Adrenal gland (tissue), 5 donors: ENCODE measurements at regions not wholly inside any gene's neighbourhood (a gene's known extent, or its start where the extent isn't known, plus 50 kb on each side); places are given as distances from the start of the nearest gene placed in this dataset.
"Not testable (repeated sequence)": the region's sequence is repeated elsewhere in the genome, so short reads cannot be mapped to it uniquely, and the experiment has no call there.

Experiments used
- CTCF ChIP-seq, 6 experiments: fragments of 450-650 bp in 4 of 6; fragments of 200-600 bp in 2 of 6; sonication (generic) in 1 of 6; IDR thresholded peaks; 1 replicate in 5 of 6; 2 replicates in 1 of 6; pipeline versions ENCODE4 v1.5.1 to v1.8.0; 2016 to 2021; ENCODE audit warnings: antibody characterized with exemption in 6 of 6, mild to moderate bottlenecking in 2 of 6, moderate library complexity in 1 of 6
- POLR2A ChIP-seq, 2 donors: fragments of 450-650 bp; IDR thresholded peaks; one replicate each; pipeline ENCODE4 v1.6.1; 2017; ENCODE audit warnings: antibody characterized with exemption in 2 of 2, mild to moderate bottlenecking in 2 of 2, moderate library complexity in 1 of 2
- donor health status: DM: no; HTN: no; CAD: no.

DNA sequence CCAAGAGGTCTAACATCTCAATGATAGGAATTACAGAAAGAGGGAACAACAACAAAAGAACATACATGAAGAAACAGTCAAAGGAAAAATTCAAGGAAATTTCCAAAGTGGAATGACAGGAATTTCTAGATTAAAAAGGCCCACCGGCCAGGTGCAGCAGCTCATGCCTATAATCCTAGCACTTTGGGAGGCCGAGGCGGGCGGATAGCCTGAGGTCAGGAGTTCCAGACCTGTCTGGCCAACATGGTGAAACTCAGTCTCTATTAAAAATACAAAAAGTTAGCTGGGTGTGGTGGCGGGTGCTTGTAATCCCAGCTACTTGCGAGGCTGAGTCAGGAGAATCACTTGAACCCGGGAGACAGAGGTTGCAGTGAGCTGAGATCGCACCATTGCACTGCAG, 277.2 kb upstream of the AMIGO2 start:
- not testable (repeated sequence) for TF ChIP-seq CTCF, POLR2A (IDR thresholded peaks at IDR 0.05)
